NB4 (cell line): ENCODE measurements at regions not wholly inside any gene's neighbourhood (a gene's known extent, or its start where the extent isn't known, plus 50 kb on each side); places are given as distances from the start of the nearest gene placed in this dataset.

Experiments used
- POLR2A ChIP-seq: IDR thresholded peaks from 2 replicates; pipeline ENCODE4 v1.6.1; 2011; ENCODE audit warnings: mild to moderate bottlenecking; ENCODE audit not compliant: insufficient read length; ENCODE audit errors: extremely low read depth
- TF ChIP-seq, protein P1 (sequence below): IDR thresholded peaks from one replicate; pipeline ENCODE4 v1.5.1; 2012; ENCODE audit warnings: low read depth, low read length

DNA sequence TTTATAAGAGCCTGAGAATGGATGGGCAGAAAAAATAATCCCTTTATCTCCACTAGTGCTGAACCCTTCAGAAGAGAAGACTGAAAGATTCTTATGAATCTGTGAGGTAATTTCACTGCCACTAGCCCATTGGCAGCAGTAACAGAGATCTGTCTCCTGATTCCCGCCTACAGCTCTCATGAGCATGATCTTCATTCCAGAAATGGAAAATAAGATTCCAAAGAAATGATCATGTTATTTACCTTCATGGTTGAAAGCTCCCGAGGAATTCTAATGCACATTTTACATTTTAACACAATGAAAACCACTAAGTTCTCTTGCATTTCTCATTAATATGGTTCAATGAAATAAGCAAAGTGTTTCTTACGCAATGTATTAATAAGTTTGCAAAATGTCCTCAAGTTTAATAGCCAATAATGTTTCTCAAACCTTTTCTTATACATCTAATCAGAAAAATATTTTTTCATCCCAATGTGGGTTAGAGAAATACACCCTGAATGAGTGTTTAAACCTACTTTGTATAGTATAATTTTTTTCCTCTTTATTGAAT lies 905.6 kb downstream of the TMEM182 start:
- no peak for TF ChIP-seq POLR2A
- TF ChIP-seq, protein P1, sequence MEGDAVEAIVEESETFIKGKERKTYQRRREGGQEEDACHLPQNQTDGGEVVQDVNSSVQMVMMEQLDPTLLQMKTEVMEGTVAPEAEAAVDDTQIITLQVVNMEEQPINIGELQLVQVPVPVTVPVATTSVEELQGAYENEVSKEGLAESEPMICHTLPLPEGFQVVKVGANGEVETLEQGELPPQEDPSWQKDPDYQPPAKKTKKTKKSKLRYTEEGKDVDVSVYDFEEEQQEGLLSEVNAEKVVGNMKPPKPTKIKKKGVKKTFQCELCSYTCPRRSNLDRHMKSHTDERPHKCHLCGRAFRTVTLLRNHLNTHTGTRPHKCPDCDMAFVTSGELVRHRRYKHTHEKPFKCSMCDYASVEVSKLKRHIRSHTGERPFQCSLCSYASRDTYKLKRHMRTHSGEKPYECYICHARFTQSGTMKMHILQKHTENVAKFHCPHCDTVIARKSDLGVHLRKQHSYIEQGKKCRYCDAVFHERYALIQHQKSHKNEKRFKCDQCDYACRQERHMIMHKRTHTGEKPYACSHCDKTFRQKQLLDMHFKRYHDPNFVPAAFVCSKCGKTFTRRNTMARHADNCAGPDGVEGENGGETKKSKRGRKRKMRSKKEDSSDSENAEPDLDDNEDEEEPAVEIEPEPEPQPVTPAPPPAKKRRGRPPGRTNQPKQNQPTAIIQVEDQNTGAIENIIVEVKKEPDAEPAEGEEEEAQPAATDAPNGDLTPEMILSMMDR, result no peak
